GM23338 (cell line): ENCODE measurements at regions not wholly inside any gene's neighbourhood (a gene's known extent, or its start where the extent isn't known, plus 50 kb on each side); places are given as distances from the start of the nearest gene placed in this dataset.

Source experiments
- CREB1 ChIP-seq: fragments of 250-450 bp; sonication (Bioruptor Pico); IDR thresholded peaks from 2 replicates; pipeline ENCODE4 v1.5.0; 2020; ENCODE audit warnings: low read depth, mild to moderate bottlenecking, moderate library complexity
- EZH2 ChIP-seq: fragments of 200-600 bp; sonication (generic); IDR thresholded peaks from one replicate; pipeline ENCODE4 v1.8.0; 2017; ENCODE audit warnings: antibody characterized with exemption, mild to moderate bottlenecking, low read depth; ENCODE audit not compliant: unreplicated experiment
- EZH2phosphoT487 ChIP-seq: fragments of 200-600 bp; sonication (generic); IDR thresholded peaks from one replicate; pipeline ENCODE4 v1.8.1; 2018; ENCODE audit warnings: antibody characterized with exemption; ENCODE audit not compliant: unreplicated experiment
- JUNB ChIP-seq: IDR thresholded peaks from one replicate; pipeline ENCODE4 v1.6.1; 2016; ENCODE audit warnings: antibody characterized with exemption; ENCODE audit not compliant: unreplicated experiment
- NANOG ChIP-seq: IDR thresholded peaks from 2 replicates; pipeline ENCODE4 v1.6.1; 2016; ENCODE audit warnings: antibody characterized with exemption, borderline replicate concordance
- POLR2AphosphoS5 ChIP-seq: IDR thresholded peaks from 2 replicates; pipeline ENCODE4 v1.6.1; 2016; ENCODE audit warnings: antibody characterized with exemption, low read depth
- STAT1 ChIP-seq: IDR thresholded peaks from one replicate; pipeline ENCODE4 v1.6.1; 2016; ENCODE audit warnings: antibody characterized with exemption; ENCODE audit not compliant: unreplicated experiment
- TF ChIP-seq, protein P1 (sequence below), 2 experiments: fragments of 200-600 bp in 1 of 2; sonication (generic) in 1 of 2; conservative IDR thresholded peaks; 2 replicates each; pipeline versions ENCODE4 v1.5.1 to v1.6.1; 2016 to 2017; ENCODE audit warnings: antibody characterized with exemption in 2 of 2, low read depth in 2 of 2, mild to moderate bottlenecking in 2 of 2, moderate library complexity in 1 of 2
- TF ChIP-seq, protein P2 (sequence below): fragments of 250-450 bp; sonication (Bioruptor Pico); IDR thresholded peaks from 2 replicates; pipeline ENCODE4 v1.5.0; 2020; ENCODE audit warnings: mild to moderate bottlenecking, moderate library complexity

DNA sequence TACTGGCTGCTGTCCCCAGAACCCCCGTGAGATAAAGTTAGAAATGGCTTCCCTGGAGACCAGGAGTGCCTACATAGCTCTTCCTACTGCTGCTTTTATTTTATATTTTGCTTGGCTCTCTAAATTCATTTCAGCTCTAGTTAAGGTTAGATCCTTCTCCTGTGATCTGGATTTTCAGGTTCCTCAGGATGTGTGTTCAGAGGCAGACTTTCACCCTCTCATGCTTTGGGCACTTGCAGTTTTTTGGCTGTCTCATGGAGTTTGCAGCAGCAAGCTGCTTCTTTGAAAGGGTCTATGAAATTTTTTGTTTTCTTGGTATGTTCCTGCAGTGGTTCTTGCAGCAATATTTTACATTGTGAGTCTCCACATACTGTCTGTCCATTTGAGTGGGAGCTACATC, 93.3 kb downstream of the ATP23 start:
- TF ChIP-seq EZH2 = no peak
- TF ChIP-seq, protein P1, sequence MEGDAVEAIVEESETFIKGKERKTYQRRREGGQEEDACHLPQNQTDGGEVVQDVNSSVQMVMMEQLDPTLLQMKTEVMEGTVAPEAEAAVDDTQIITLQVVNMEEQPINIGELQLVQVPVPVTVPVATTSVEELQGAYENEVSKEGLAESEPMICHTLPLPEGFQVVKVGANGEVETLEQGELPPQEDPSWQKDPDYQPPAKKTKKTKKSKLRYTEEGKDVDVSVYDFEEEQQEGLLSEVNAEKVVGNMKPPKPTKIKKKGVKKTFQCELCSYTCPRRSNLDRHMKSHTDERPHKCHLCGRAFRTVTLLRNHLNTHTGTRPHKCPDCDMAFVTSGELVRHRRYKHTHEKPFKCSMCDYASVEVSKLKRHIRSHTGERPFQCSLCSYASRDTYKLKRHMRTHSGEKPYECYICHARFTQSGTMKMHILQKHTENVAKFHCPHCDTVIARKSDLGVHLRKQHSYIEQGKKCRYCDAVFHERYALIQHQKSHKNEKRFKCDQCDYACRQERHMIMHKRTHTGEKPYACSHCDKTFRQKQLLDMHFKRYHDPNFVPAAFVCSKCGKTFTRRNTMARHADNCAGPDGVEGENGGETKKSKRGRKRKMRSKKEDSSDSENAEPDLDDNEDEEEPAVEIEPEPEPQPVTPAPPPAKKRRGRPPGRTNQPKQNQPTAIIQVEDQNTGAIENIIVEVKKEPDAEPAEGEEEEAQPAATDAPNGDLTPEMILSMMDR (conservative IDR thresholded peaks at IDR 0.05; ENCODE audit: low read depth in 2 of 2) = no peak
- no peak for TF ChIP-seq EZH2phosphoT487
- TF ChIP-seq, protein P2, sequence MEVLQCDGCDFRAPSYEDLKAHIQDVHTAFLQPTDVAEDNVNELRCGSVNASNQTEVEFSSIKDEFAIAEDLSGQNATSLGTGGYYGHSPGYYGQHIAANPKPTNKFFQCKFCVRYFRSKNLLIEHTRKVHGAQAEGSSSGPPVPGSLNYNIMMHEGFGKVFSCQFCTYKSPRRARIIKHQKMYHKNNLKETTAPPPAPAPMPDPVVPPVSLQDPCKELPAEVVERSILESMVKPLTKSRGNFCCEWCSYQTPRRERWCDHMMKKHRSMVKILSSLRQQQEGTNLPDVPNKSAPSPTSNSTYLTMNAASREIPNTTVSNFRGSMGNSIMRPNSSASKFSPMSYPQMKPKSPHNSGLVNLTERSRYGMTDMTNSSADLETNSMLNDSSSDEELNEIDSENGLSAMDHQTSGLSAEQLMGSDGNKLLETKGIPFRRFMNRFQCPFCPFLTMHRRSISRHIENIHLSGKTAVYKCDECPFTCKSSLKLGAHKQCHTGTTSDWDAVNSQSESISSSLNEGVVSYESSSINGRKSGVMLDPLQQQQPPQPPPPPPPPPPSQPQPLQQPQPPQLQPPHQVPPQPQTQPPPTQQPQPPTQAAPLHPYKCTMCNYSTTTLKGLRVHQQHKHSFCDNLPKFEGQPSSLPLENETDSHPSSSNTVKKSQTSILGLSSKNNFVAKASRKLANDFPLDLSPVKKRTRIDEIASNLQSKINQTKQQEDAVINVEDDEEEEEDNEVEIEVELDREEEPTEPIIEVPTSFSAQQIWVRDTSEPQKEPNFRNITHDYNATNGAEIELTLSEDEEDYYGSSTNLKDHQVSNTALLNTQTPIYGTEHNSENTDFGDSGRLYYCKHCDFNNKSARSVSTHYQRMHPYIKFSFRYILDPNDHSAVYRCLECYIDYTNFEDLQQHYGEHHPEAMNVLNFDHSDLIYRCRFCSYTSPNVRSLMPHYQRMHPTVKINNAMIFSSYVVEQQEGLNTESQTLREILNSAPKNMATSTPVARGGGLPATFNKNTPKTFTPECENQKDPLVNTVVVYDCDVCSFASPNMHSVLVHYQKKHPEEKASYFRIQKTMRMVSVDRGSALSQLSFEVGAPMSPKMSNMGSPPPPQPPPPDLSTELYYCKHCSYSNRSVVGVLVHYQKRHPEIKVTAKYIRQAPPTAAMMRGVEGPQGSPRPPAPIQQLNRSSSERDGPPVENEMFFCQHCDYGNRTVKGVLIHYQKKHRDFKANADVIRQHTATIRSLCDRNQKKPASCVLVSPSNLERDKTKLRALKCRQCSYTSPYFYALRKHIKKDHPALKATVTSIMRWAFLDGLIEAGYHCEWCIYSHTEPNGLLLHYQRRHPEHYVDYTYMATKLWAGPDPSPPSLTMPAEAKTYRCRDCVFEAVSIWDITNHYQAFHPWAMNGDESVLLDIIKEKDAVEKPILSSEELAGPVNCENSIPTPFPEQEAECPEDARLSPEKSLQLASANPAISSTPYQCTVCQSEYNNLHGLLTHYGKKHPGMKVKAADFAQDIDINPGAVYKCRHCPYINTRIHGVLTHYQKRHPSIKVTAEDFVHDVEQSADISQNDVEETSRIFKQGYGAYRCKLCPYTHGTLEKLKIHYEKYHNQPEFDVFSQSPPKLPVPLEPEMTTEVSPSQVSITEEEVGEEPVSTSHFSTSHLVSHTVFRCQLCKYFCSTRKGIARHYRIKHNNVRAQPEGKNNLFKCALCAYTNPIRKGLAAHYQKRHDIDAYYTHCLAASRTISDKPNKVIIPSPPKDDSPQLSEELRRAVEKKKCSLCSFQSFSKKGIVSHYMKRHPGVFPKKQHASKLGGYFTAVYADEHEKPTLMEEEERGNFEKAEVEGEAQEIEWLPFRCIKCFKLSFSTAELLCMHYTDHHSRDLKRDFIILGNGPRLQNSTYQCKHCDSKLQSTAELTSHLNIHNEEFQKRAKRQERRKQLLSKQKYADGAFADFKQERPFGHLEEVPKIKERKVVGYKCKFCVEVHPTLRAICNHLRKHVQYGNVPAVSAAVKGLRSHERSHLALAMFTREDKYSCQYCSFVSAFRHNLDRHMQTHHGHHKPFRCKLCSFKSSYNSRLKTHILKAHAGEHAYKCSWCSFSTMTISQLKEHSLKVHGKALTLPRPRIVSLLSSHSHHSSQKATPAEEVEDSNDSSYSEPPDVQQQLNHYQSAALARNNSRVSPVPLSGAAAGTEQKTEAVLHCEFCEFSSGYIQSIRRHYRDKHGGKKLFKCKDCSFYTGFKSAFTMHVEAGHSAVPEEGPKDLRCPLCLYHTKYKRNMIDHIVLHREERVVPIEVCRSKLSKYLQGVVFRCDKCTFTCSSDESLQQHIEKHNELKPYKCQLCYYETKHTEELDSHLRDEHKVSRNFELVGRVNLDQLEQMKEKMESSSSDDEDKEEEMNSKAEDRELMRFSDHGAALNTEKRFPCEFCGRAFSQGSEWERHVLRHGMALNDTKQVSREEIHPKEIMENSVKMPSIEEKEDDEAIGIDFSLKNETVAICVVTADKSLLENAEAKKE (CRISPR knock-in tag) = no peak
- no peak for TF ChIP-seq POLR2AphosphoS5
- no peak for TF ChIP-seq NANOG
- no peak for TF ChIP-seq CREB1 (CRISPR knock-in tag)
- TF ChIP-seq STAT1 = no peak
- no peak for TF ChIP-seq JUNB
